ENCODE measurements at regions not wholly inside any gene's neighbourhood (a gene's known extent, or its start where the extent isn't known, plus 50 kb on each side); places are given as distances from the start of the nearest gene placed in this dataset.

DNA sequence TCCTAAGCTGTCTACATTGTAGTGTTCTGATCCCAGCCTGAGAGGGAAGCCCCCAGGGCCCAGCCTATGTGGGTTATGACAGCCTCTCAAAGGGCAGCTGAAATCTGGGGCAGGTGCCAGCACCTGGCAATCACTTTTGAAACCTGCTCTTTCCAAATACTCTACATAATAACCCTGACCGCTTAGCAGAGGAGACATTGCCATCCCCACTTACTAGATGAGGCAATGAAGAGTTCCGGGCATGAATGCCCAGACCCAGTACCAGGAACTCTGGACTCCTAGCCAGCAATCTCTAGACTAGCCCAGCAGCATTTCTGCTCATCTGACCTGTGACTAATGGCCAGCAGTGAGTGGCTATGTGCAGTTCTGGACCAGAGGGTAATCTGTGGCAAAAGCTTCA lies 412.4 kb upstream of the CADM1 start:
- TF ChIP-seq, protein P1, sequence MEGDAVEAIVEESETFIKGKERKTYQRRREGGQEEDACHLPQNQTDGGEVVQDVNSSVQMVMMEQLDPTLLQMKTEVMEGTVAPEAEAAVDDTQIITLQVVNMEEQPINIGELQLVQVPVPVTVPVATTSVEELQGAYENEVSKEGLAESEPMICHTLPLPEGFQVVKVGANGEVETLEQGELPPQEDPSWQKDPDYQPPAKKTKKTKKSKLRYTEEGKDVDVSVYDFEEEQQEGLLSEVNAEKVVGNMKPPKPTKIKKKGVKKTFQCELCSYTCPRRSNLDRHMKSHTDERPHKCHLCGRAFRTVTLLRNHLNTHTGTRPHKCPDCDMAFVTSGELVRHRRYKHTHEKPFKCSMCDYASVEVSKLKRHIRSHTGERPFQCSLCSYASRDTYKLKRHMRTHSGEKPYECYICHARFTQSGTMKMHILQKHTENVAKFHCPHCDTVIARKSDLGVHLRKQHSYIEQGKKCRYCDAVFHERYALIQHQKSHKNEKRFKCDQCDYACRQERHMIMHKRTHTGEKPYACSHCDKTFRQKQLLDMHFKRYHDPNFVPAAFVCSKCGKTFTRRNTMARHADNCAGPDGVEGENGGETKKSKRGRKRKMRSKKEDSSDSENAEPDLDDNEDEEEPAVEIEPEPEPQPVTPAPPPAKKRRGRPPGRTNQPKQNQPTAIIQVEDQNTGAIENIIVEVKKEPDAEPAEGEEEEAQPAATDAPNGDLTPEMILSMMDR (IDR thresholded peaks at IDR 0.05): no peak
- no peak for TF ChIP-seq POLR2A (IDR thresholded peaks at IDR 0.05)

Measured in esophagus squamous epithelium (tissue), 4 donors.